WTC11 (cell line): ENCODE measurements at regions not wholly inside any gene's neighbourhood (a gene's known extent, or its start where the extent isn't known, plus 50 kb on each side); places are given as distances from the start of the nearest gene placed in this dataset.

Experiments
- ATAC-seq: fragments of 200-7000 bp; cut with Tn5 transposase; 2 replicates; pipeline ENCODE4 v1.10.0; 2021; ENCODE audit warnings: mild to moderate bottlenecking, moderate library complexity
- CTCF ChIA-PET: fragments of 300-600 bp; sonication (Branson Sonifier 250); formaldehyde crosslinking; loops from one replicate; lab custom pipeline; 2021; ENCODE audit warnings: antibody characterized with exemption; lab: Charles Lee
- POLR2A ChIA-PET: fragments of 350-600 bp; sonication (Branson Sonifier 250); formaldehyde crosslinking; loops from one replicate; lab custom pipeline; 2021; ENCODE audit warnings: antibody characterized with exemption; lab: Charles Lee
- DNase-seq: peaks from one replicate; pipeline ENCODE4 v3.0.0; 2021; ENCODE audit warnings: low spot score
- H3K27ac Mint-ChIP-seq: 2 replicates; pipeline ENCODE4 v1.8.0; 2021; ENCODE audit warnings: mixed read lengths
- H3K27me3 Mint-ChIP-seq: 2 replicates; pipeline ENCODE4 v1.8.0; 2021; ENCODE audit warnings: low read depth, mild to moderate bottlenecking, moderate library complexity, mixed read lengths
- H3K36me3 Mint-ChIP-seq: 2 replicates; pipeline ENCODE4 v1.8.0; 2021; ENCODE audit warnings: mixed read lengths
- H3K4me1 Mint-ChIP-seq: 2 replicates; pipeline ENCODE4 v1.8.0; 2022; ENCODE audit warnings: mixed read lengths
- H3K4me3 Mint-ChIP-seq: 2 replicates; pipeline ENCODE4 v1.8.0; 2021; ENCODE audit warnings: mild to moderate bottlenecking, moderate library complexity, mixed read lengths
- H3K9me3 Mint-ChIP-seq: 2 replicates; pipeline ENCODE4 v1.8.0; 2021; ENCODE audit warnings: mixed read lengths
- CREB1 ChIP-seq: sonication (generic); formaldehyde crosslinking; IDR thresholded peaks from 2 replicates; pipeline ENCODE4 v1.8.0; 2023; ENCODE audit warnings: mild to moderate bottlenecking, missing genetic modification reagents
- FOXJ3 ChIP-seq: sonication (generic); formaldehyde crosslinking; IDR thresholded peaks from 2 replicates; pipeline ENCODE4 v1.9.0; 2021; ENCODE audit warnings: missing genetic modification reagents, mild to moderate bottlenecking, borderline replicate concordance
- GRHL2 ChIP-seq: fragments of 250-450 bp; sonication (Bioruptor Pico); IDR thresholded peaks from 2 replicates; pipeline ENCODE4 v1.8.0; 2022; ENCODE audit warnings: mild to moderate bottlenecking, moderate library complexity; ENCODE audit not compliant: insufficient replicate concordance, severe bottlenecking
- MXD4 ChIP-seq: fragments of 250-450 bp; sonication (Bioruptor Pico); IDR thresholded peaks from 2 replicates; pipeline ENCODE4 v1.8.0; 2021; ENCODE audit warnings: mild to moderate bottlenecking, moderate library complexity, borderline replicate concordance
- MYBL2 ChIP-seq: sonication (generic); formaldehyde crosslinking; IDR thresholded peaks from 2 replicates; pipeline ENCODE4 v1.8.1; 2023; ENCODE audit warnings: mild to moderate bottlenecking, moderate library complexity, missing genetic modification reagents
- NFYB ChIP-seq: sonication (generic); formaldehyde crosslinking; conservative IDR thresholded peaks from 2 replicates; pipeline ENCODE4 v1.8.0; 2022; ENCODE audit warnings: low read depth, missing genetic modification reagents
- NR1H2 ChIP-seq: sonication (generic); formaldehyde crosslinking; IDR thresholded peaks from 2 replicates; pipeline ENCODE4 v1.9.0; 2021; ENCODE audit warnings: mild to moderate bottlenecking, moderate library complexity, missing genetic modification reagents
- RELA ChIP-seq: sonication (generic); formaldehyde crosslinking; IDR thresholded peaks from 2 replicates; pipeline ENCODE4 v1.8.1; 2022; ENCODE audit warnings: missing genetic modification reagents, mild to moderate bottlenecking, borderline replicate concordance
- SOX15 ChIP-seq: fragments of 250-450 bp; sonication (Bioruptor Pico); IDR thresholded peaks from 2 replicates; pipeline ENCODE4 v1.9.0; 2021; ENCODE audit warnings: mild to moderate bottlenecking
- SP1 ChIP-seq: sonication (generic); formaldehyde crosslinking; conservative IDR thresholded peaks from 2 replicates; pipeline ENCODE4 v1.8.1; 2022; ENCODE audit warnings: missing genetic modification reagents
- TEAD1 ChIP-seq: sonication (generic); formaldehyde crosslinking; IDR thresholded peaks from 2 replicates; pipeline ENCODE4 v1.8.0; 2022; ENCODE audit warnings: mild to moderate bottlenecking, missing genetic modification reagents
- ZNF219 ChIP-seq: sonication (generic); formaldehyde crosslinking; IDR thresholded peaks from 2 replicates; pipeline ENCODE4 v1.8.0; 2023; ENCODE audit warnings: missing genetic modification reagents, mild to moderate bottlenecking, borderline replicate concordance
- ZNF416 ChIP-seq: fragments of 250-450 bp; sonication (Bioruptor Pico); IDR thresholded peaks from 2 replicates; pipeline ENCODE4 v1.9.0; 2021; ENCODE audit warnings: mild to moderate bottlenecking, inconsistent platforms
- TF ChIP-seq, protein P1 (sequence below): fragments of 250-450 bp; sonication (Bioruptor Pico); IDR thresholded peaks from 2 replicates; pipeline ENCODE4 v1.9.0; 2021; ENCODE audit warnings: moderate library complexity, mild to moderate bottlenecking, inconsistent platforms, borderline replicate concordance
- TF ChIP-seq, protein P2 (sequence below): fragments of 250-450 bp; sonication (Bioruptor Pico); IDR thresholded peaks from 2 replicates; pipeline ENCODE4 v2.1.2; 2022; ENCODE audit warnings: mild to moderate bottlenecking, moderate library complexity
- TF ChIP-seq, protein P3 (sequence below): sonication (generic); formaldehyde crosslinking; conservative IDR thresholded peaks from 2 replicates; pipeline ENCODE4 v1.8.1; 2023; ENCODE audit warnings: mild to moderate bottlenecking, low read depth, missing genetic modification reagents, moderate library complexity
- TF ChIP-seq, protein P4 (sequence below): sonication (generic); formaldehyde crosslinking; IDR thresholded peaks from 2 replicates; pipeline ENCODE4 v1.8.1; 2022; ENCODE audit warnings: mild to moderate bottlenecking, moderate library complexity, missing genetic modification reagents
- TF ChIP-seq, protein P5 (sequence below): fragments of 250-450 bp; sonication (Bioruptor Pico); IDR thresholded peaks from 2 replicates; pipeline ENCODE4 v1.9.0; 2021; ENCODE audit warnings: mild to moderate bottlenecking, borderline replicate concordance
- TF ChIP-seq, protein P6 (sequence below): sonication (generic); formaldehyde crosslinking; IDR thresholded peaks from 2 replicates; pipeline ENCODE4 v1.8.0; 2022; ENCODE audit warnings: missing genetic modification reagents

DNA sequence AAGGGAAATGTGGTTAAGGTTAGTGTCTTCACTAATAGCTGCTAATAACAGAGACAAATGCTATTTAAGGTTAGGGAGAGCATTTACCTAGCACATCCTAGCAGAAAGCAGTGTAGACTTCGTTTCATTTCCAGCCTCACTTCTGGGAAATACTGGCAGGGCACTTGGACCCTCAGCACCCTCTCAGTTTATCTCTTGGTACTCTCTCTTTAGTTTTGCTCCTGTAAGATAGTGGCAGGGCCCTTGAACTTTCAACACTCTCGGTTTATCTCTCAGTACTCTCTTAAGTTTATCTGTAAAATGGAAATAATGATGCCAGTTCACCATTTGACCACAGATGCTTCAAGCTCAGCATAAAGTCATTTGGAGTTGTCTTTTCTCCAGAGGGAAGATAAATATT is 118.4 kb downstream of the MBL2 start:
- no peak for ATAC-seq

DNA sequence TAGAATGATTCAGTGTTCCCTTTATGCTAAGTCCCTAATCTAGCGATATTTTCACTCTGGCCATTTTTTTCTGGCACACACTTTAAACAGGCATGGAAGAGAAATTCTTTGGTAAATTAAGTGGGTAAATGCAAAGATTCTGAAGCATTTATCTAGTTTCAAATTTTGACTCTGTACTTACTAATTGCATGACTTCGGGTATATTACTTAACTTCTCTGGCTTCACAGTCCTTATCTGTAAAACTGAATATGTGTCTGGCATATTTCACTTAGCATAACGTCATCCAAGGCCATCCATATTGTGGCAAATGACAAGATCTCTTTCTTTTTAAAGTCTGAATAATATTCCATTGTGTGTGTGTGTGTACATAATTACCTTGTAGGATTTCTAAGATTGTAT is 114.5 kb downstream of the MBL2 start:
- peaks cover 15% of the 10 kb centered on the region for H3K4me1 Mint-ChIP-seq
- H3K9me3 Mint-ChIP-seq = no peaks in the 10 kb centered on the region
- no peaks in the 10 kb centered on the region for H3K27me3 Mint-ChIP-seq
- no peak for DNase-seq
- no peak overlapping the region for H3K27ac Mint-ChIP-seq
- no peak for ATAC-seq
- no peak overlapping the region for H3K4me3 Mint-ChIP-seq
- ChIA-PET CTCF (no interaction called here), POLR2A (no interaction called here)
- no peaks in the 10 kb centered on the region for H3K36me3 Mint-ChIP-seq
- TF ChIP-seq, protein P1, sequence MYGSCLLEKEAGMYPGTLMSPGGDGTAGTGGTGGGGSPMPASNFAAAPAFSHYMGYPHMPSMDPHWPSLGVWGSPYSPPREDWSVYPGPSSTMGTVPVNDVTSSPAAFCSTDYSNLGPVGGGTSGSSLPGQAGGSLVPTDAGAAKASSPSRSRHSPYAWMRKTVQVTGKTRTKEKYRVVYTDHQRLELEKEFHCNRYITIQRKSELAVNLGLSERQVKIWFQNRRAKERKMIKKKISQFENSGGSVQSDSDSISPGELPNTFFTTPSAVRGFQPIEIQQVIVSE (CRISPR knock-in tag) = no peak
- TF ChIP-seq FOXJ3 (CRISPR knock-in tag) = no peak
- no peak for TF ChIP-seq NR1H2 (CRISPR knock-in tag)
- no peak for TF ChIP-seq NFYB (CRISPR knock-in tag)
- TF ChIP-seq, protein P2, sequence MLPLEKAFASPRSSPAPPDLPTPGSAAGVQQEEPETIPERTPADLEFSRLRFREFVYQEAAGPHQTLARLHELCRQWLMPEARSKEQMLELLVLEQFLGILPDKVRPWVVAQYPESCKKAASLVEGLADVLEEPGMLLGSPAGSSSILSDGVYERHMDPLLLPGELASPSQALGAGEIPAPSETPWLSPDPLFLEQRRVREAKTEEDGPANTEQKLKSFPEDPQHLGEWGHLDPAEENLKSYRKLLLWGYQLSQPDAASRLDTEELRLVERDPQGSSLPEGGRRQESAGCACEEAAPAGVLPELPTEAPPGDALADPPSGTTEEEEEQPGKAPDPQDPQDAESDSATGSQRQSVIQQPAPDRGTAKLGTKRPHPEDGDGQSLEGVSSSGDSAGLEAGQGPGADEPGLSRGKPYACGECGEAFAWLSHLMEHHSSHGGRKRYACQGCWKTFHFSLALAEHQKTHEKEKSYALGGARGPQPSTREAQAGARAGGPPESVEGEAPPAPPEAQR = no peak
- TF ChIP-seq SP1 = no peak
- no peak for TF ChIP-seq GRHL2 (CRISPR knock-in tag)
- TF ChIP-seq ZNF219 (CRISPR knock-in tag) = no peak
- TF ChIP-seq SOX15 (CRISPR knock-in tag) = no peak

More for the DNA sequence above, 118.4 kb downstream of the MBL2 start:
- Mint-ChIP-seq H3K4me1 (no peaks in the 10 kb centered on the region), H3K27ac (no peak overlapping the region), H3K36me3 (no peaks in the 10 kb centered on the region), H3K9me3 (no peaks in the 10 kb centered on the region), H3K27me3 (no peaks in the 10 kb centered on the region), H3K4me3 (no peak overlapping the region)
- TF ChIP-seq TEAD1 = no peak
- TF ChIP-seq MYBL2 (CRISPR knock-in tag) = no peak
- TF ChIP-seq, protein P3, sequence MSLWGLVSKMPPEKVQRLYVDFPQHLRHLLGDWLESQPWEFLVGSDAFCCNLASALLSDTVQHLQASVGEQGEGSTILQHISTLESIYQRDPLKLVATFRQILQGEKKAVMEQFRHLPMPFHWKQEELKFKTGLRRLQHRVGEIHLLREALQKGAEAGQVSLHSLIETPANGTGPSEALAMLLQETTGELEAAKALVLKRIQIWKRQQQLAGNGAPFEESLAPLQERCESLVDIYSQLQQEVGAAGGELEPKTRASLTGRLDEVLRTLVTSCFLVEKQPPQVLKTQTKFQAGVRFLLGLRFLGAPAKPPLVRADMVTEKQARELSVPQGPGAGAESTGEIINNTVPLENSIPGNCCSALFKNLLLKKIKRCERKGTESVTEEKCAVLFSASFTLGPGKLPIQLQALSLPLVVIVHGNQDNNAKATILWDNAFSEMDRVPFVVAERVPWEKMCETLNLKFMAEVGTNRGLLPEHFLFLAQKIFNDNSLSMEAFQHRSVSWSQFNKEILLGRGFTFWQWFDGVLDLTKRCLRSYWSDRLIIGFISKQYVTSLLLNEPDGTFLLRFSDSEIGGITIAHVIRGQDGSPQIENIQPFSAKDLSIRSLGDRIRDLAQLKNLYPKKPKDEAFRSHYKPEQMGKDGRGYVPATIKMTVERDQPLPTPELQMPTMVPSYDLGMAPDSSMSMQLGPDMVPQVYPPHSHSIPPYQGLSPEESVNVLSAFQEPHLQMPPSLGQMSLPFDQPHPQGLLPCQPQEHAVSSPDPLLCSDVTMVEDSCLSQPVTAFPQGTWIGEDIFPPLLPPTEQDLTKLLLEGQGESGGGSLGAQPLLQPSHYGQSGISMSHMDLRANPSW (CRISPR knock-in tag) = no peak
- no peak for TF ChIP-seq NR1H2 (CRISPR knock-in tag)
- no peak for DNase-seq
- CTCF ChIA-PET = no interaction called here
- POLR2A ChIA-PET = no interaction called here

DNA sequence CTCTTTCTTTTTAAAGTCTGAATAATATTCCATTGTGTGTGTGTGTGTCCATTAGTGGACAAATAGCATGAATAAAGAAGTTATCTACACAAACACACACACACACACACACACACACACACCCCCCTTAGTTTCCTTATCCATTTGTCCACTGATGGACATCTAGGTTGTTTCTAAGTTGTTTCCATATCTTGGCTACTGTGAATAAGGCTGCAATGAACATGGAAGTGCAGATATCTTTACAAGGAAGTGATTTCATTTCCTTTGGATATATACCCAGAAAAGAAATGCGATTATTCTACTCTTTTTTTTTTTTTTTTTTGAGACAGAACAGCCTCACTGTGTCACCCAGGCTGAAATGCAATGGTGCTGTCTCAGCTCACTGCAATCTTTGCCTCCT is 113.5 kb downstream of the MBL2 start:
- ATAC-seq (no peak), DNase-seq (no peak)
- Mint-ChIP-seq H3K4me1 (peaks cover 17% of the 10 kb centered on the region), H3K36me3 (no peaks in the 10 kb centered on the region), H3K9me3 (no peaks in the 10 kb centered on the region), H3K4me3 (no peak overlapping the region), H3K27ac (no peak overlapping the region), H3K27me3 (no peaks in the 10 kb centered on the region)
- CTCF ChIA-PET = no interaction called here
- POLR2A ChIA-PET = no interaction called here
- TF ChIP-seq, protein P4, sequence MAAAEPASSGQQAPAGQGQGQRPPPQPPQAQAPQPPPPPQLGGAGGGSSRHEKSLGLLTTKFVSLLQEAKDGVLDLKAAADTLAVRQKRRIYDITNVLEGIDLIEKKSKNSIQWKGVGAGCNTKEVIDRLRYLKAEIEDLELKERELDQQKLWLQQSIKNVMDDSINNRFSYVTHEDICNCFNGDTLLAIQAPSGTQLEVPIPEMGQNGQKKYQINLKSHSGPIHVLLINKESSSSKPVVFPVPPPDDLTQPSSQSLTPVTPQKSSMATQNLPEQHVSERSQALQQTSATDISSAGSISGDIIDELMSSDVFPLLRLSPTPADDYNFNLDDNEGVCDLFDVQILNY (CRISPR knock-in tag) = no peak
- TF ChIP-seq RELA (CRISPR knock-in tag) (no peak), ZNF416 (no peak), MYBL2 (CRISPR knock-in tag) (no peak), ZNF219 (CRISPR knock-in tag) (no peak), MXD4 (CRISPR knock-in tag) (no peak), CREB1 (CRISPR knock-in tag) (no peak)
- TF ChIP-seq, protein P5, sequence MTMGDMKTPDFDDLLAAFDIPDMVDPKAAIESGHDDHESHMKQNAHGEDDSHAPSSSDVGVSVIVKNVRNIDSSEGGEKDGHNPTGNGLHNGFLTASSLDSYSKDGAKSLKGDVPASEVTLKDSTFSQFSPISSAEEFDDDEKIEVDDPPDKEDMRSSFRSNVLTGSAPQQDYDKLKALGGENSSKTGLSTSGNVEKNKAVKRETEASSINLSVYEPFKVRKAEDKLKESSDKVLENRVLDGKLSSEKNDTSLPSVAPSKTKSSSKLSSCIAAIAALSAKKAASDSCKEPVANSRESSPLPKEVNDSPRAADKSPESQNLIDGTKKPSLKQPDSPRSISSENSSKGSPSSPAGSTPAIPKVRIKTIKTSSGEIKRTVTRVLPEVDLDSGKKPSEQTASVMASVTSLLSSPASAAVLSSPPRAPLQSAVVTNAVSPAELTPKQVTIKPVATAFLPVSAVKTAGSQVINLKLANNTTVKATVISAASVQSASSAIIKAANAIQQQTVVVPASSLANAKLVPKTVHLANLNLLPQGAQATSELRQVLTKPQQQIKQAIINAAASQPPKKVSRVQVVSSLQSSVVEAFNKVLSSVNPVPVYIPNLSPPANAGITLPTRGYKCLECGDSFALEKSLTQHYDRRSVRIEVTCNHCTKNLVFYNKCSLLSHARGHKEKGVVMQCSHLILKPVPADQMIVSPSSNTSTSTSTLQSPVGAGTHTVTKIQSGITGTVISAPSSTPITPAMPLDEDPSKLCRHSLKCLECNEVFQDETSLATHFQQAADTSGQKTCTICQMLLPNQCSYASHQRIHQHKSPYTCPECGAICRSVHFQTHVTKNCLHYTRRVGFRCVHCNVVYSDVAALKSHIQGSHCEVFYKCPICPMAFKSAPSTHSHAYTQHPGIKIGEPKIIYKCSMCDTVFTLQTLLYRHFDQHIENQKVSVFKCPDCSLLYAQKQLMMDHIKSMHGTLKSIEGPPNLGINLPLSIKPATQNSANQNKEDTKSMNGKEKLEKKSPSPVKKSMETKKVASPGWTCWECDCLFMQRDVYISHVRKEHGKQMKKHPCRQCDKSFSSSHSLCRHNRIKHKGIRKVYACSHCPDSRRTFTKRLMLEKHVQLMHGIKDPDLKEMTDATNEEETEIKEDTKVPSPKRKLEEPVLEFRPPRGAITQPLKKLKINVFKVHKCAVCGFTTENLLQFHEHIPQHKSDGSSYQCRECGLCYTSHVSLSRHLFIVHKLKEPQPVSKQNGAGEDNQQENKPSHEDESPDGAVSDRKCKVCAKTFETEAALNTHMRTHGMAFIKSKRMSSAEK (CRISPR knock-in tag) = no peak
- TF ChIP-seq, protein P6, sequence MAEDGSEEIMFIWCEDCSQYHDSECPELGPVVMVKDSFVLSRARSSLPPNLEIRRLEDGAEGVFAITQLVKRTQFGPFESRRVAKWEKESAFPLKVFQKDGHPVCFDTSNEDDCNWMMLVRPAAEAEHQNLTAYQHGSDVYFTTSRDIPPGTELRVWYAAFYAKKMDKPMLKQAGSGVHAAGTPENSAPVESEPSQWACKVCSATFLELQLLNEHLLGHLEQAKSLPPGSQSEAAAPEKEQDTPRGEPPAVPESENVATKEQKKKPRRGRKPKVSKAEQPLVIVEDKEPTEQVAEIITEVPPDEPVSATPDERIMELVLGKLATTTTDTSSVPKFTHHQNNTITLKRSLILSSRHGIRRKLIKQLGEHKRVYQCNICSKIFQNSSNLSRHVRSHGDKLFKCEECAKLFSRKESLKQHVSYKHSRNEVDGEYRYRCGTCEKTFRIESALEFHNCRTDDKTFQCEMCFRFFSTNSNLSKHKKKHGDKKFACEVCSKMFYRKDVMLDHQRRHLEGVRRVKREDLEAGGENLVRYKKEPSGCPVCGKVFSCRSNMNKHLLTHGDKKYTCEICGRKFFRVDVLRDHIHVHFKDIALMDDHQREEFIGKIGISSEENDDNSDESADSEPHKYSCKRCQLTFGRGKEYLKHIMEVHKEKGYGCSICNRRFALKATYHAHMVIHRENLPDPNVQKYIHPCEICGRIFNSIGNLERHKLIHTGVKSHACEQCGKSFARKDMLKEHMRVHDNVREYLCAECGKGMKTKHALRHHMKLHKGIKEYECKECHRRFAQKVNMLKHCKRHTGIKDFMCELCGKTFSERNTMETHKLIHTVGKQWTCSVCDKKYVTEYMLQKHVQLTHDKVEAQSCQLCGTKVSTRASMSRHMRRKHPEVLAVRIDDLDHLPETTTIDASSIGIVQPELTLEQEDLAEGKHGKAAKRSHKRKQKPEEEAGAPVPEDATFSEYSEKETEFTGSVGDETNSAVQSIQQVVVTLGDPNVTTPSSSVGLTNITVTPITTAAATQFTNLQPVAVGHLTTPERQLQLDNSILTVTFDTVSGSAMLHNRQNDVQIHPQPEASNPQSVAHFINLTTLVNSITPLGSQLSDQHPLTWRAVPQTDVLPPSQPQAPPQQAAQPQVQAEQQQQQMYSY (CRISPR knock-in tag) = no peak
